ENCODE measurements at regions not wholly inside any gene's neighbourhood (a gene's known extent, or its start where the extent isn't known, plus 50 kb on each side); places are given as distances from the start of the nearest gene placed in this dataset.
"Not testable (repeated sequence)": the region's sequence is repeated elsewhere in the genome, so short reads cannot be mapped to it uniquely, and the experiment has no call there.

DNA sequence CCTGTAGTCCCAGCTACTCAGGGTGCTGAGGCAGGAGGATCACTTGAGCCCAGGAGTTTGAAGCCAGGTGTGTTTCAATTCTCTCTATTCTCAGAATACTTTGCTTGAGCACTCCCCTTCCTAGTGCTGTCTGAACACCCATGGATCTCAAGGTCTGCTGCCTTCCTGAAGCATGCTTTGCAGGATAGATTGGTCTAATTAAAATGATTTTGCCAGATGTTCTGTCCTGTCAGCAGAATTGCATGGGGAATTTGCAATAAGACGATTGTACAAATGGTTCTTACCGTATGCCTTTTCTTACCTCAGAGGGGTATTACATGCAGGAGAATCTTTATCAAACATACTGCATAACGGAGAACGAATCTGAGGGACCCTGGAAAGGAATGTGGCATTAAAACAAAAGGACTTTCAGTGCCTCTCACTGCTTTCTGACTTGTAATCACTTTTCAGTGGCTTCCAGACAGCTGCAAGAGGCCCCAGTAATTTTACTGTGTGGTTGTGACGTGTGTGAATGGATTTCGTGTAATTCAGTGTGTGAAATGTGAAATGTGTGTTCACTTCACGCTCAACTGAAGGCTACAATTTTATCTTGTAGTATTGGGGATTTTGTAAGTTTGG lies 587.2 kb upstream of the SEMA6A start:
- no peak for DNase-seq (ENCODE audit: low read depth, low spot score)

DNA sequence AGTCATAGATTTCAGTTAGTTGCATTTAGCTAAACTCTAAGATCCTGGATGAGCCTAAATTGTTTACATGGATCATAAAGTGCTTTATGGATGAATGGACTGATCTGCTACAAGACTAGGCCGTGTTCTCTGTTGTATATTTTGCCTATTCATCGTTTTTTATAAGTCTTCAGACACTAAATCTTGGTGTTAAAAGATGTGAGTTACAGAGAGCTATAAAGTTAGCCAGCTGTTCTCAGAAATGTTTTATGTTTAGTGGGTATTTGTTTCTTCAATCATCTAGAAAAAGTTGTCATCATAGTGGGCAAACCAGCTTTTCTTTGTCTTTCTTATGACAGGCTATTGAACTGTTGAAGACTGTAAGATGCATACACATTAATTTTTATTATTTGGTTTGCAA lies 585.8 kb upstream of the SEMA6A start:
- no peak for DNase-seq (ENCODE audit: low read depth, low spot score)

DNA sequence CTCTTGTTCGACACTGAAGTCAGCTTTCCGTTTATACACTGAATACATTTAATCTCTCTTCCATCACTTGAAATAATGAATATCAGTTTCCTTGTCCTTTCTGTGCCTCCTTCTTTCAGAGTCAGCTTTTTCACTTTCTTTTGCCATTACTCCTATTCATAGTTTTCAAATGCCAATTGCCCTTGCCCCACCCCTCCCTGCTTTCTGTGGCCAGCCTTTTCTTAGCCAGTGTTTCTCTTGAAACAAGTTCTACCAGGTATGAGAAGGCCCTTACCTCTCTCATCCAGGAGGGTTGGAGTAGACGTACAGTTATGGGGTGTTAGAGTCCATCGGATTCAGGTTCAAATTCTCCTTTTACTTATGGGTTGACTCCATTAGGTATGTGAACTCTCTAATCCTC lies 574.7 kb upstream of the SEMA6A start:
- DNase-seq (ENCODE audit: low read depth, low spot score) = no peak

DNA sequence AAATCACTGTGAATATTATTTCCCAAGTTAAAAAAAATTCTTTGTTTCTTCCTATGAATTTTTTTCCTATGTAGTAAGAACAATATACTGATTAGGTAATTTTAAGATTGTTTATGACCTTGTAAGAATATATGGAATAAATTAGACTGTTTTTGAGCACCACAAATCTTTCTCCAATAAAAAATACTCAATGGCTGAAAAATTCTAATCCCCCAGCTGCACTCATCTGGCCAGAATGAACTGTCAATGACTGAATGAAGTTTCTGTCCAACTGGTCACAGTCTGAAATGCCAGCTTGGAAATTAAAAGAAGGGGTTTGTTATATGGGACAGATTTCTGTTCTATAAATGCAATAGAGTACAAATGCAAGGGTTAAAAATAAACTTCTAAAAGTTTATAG lies 569.5 kb upstream of the SEMA6A start:
- DNase-seq (ENCODE audit: low read depth, low spot score) = no peak

DNA sequence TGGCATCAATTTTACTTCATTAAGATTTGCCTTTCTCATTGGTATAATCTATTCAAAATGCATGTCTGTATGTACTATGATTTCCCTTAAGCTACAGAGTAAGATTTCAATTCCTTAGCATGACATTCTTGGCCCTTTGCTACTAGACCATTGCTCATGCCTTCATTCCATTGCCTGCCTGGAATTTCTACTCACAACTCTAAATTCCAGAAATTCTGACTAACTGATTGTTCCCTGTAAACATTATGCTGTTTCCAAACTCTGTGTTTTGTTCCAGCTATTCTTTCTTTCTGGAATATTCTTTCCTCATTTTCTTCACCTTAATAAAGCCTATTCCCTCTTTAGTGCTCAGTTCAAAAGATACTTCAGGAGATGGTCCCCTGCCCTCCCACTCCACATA lies 568.8 kb upstream of the SEMA6A start:
- no peak for DNase-seq (ENCODE audit: low read depth, low spot score)

DNA sequence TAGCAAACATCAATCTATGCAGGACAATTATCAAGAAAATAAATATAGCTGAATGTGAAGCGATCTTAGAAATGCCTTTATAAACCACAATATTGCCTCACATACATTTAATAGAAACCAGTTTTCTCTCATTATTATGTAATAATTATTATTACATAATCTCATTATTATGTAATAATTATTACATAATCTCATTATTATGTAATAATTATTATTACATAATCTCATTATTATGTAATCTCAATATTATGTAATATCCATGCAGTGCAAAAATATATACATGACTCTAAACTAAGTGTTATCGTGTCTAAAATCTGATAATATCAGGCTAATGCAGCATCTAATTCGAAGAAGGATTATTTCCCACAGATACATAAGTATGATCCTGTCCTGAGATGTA lies 563.9 kb upstream of the SEMA6A start:
- DNase-seq (ENCODE audit: low read depth, low spot score) = no peak

DNA sequence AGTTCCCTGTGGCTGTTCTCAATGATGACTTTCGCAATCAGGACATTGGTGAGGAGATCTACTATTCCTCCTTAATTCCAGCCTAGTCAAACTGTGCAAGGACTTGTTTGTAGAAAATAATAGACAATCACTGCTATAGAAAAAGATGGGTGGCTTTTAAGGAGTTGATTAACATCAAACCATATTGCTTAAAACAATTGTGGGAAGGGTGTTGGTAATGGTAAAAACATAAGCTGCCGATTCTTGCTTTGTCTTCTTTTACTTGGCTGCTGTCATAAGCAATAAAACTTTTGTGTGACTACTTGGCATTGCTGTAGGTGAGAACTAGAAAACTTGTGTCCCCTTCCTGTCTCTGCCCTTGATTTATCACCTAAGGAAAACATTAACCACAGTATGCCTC lies 561.2 kb upstream of the SEMA6A start:
- DNase-seq (ENCODE audit: low read depth, low spot score) = no peak

DNA sequence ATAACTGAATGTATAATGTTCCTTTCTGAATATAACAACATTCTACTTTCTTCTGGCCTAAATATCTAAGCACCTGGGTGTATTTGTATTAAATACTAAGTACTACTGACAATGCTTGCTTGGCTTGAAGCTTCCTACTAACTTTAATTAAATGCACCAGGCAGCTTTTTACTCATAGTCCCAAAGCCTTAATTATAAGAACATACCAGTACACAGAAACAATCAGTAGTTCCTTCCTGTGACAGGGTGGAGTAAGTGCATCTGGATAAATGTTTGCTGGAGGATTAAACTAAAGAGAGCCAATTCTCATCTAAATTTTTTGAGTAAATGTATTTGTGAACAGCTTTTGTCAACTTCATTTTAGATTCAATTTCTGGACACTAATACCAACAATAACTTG lies 558.6 kb upstream of the SEMA6A start:
- no peak for DNase-seq (ENCODE audit: low read depth, low spot score)

DNA sequence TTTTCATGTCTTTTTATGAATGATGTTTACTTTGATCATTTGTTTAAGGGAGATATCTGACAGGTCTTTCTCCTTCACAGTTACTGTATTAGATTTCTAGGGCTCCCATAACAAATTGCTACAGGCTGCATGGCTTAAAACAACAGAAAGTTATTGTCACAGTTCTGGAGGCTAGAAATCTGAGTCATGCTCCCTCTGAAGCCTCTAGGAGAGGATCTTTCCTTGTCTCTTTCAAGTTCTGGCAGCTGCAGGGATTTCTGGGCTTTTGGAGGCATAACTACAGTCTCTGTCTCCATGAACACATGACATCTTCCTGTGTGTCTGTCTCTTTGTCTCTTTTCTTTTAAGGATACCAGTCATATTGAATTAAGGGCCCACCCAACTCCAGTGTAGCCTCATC lies 557.3 kb upstream of the SEMA6A start:
- DNase-seq (ENCODE audit: low read depth, low spot score) = no peak

DNA sequence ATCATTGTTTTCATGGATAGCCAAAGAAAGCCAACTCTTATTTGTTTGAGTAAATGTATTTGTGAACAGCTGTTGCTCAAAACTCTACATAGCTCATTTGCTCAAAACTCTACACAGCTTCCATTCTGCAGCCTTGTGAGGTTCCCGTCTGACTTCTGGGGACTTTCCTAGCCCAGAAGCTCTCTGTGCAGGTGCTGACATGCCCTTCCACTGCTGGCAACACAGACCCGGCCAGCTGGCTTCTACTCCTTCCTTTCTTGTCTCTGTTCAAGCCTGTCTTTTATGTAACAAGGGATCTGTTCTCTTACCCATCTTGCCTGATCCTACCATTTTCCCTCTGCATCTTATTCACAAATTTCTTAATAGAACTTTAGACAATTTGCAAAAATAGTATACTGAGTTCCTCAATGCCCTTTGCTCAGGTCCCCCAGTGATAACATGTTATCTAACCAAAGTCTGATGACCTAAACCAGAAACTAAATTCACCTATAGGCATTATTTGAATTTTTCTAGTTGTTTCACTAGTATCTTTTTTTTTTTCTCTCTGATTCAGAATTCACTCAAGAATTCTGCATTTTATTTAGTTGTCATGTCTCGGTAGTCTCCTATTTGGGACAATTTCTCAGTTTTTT lies 556.5 kb upstream of the SEMA6A start:
- no peak for DNase-seq (ENCODE audit: low read depth, low spot score)

DNA sequence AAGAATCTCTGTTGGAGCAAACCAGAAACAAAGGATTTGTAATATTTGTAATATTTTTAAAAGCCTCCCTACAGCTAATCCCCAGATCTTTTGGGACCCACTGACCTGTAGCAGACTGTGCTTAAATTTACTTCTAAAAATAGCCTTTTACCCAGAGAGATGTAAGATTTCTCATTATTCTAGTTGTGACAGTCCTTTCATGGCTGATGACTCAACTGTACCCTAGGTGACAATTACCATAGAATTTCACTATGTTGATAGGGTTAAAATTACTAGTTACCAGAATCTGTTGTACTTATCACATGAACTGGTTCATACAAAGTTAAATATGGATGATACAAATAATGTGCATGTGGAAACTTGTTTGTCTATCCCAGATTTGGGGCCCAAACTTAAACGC lies 543.9 kb upstream of the SEMA6A start:
- DNase-seq (ENCODE audit: low read depth, low spot score) = no peak

DNA sequence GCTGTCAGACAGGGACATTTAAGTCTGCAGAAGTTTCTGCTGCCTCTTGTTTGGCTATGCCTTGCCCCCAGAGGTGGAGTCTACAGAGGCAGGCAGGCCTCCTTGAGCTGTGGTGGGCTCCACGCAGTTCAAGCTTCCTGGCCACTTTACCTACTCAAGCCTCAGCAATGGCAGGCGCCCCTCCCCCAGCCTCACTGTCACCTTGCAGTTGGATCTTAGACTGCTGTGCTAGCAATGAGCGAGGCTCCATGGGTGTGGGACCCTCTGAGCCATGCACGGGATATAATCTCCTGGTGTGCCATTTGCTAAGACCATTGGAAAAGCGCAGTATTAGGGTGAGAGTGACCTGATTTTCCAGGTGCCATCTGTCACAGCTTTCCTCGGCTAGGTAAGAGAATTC lies 542.7 kb upstream of the SEMA6A start:
- not testable (repeated sequence) for DNase-seq (ENCODE audit: low read depth, low spot score)

DNA sequence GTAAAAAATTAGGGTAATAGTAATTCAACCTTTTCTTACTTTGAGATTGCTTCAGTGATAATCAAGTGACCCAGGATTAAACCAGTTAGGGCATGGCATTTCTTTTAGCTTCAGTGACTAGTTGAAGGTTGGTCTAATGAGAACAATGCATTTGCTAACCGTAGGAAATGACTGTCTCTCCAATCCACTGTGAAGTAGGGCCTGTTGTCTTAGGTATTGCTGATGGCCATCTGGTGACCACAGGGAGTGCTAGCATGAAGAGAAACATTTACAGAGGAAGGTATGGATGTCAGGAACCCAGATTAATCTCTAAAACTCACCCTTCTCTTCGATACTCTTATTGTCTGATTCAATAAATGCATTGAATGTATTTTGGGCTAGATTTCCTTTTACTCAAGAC lies 535.9 kb upstream of the SEMA6A start:
- DNase-seq (ENCODE audit: low read depth, low spot score) = no peak

DNA sequence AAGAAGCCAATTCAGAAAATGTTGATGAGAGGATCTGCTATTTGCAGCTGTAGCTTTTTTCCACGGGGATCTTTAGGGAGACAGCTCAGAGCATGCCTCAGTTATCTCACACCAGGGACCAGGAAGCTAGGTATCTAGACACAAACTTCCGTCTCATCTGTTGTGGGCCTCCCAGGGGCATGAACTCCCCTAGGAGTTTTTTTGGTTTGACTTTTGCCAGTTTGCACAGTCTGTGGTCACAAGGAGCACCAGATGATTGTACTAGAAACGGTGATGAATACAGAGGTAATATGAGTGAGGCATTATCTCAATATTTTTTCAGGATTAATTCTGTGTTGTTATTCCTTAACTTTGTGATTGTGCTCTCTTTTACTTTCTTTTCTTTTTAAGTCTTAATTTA lies 533.2 kb upstream of the SEMA6A start:
- no peak for DNase-seq (ENCODE audit: low read depth, low spot score)

DNA sequence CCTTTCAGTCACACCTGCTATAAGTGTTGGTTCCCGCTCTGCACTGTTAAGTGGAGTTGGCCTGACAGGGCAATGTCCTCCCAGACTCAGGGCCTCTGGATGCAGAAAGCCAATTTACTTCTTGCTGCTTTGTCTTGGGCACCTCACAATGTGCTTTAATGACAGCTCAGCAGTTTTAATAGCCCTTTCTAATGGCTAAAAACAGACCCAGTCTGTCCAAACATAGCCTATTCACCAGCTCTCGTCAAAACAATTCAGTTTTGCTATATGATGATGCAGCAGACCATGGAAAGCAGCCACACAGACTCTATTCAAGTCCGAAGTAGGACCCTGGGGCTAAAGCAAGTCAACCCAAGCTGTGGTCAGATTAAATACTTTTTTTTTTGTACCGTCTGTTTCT lies 529.1 kb upstream of the SEMA6A start:
- peak; percentile 65 for DNase-seq (ENCODE audit: low read depth, low spot score)

DNA sequence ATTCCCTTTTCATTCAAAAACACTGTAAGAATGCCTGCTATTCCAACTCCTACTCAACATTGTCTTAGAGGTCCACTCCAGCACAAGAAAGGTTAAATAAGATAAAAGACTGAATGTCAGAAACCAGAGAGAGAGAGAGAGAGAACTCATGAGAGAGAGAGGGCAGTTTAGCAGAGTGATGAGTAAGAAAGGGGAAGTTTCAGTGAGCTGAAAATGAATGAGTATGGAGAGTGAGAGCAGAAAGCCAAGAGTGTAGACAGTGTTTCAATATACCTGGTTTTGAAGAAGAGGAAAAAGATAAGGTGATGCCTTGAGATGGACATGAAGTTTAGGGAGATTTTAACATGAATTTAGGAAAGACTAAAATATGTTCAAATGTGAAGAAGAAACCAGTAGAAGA lies 528.0 kb upstream of the SEMA6A start:
- no peak for DNase-seq (ENCODE audit: low read depth, low spot score)

DNA sequence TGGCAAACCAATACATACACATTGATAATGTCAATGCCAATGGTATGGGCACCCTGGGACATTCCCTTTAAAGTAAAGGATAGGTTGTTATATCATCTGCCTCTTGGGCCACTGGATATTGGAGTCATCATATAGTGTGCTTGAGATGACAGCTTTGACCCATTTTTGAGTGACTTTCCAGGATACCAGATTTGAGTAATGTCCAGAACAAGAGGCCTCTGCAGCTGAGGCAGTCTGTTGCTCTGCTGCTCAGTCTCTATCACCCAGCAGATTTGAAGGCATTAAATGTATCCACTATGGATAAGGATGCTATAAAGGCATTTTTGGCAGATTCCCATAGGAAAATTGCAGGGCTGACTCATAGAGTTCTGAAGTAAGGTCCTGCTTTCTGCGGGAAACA lies 525.6 kb upstream of the SEMA6A start:
- no peak for DNase-seq (ENCODE audit: low read depth, low spot score)

DNA sequence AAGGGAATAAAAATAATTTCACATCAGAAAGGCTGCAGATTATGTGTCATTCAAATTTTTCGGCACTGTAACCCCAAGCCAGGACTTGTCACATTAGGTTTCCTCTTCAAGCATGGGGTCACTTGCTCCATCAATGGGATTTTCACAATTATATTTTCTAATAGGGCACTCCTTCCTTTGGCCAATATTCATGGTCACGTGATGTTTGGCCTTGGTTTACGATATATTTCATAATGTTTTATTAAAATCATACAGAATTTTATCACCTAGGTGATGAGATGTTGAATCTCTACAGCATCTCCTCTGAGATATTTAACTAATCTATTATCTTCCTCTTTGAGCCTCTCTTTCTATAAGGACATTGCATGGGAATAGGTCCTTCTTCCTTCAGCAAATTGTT lies 523.5 kb upstream of the SEMA6A start:
- DNase-seq (ENCODE audit: low read depth, low spot score) = no peak

DNA sequence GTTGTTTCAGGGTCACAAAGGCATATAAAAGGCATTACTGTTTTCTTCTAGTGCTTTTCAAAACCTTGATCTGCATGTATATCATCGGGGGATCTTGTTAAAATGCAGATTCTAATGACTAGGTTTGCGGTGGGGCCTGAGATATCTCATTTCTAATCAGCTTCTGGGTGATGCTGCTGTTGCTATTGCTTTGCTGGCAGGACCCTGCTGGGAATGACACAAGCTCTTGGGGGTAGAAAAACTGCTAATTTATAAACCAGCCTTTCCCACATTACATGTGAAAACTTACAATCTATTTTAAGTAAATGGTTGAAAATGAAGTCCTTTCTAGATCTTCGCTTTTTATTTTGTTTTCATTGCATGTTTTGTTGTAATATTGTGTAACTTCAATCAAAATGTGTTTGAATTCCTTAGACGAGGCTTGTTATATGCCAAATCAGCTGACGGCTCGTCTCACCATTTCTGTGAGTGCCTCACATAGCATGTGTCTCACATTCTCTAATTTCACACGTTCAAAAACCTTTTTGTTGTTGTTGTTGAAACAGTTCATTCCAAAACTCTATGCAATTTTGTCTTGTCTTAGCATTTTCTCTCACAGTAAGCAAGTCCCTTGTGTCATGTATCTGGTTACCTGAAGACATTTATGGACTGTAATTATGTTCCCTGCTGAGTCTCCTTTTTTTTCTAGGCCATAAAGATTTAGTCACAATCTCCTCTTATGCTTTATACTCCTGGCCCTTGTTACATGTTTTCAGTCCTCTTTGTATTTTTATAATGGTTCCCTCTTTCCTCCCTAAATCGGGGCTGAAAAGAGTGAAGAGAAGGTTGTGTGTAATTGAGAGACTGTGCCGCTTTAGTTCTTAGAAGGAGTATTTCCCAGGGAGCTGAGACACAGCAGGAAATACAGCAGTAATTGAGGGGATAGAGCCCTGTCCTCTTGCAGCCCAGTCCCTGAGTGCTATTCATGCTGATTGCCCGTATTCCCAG lies 521.0 kb upstream of the SEMA6A start:
- peak; percentile 33 for DNase-seq (ENCODE audit: low read depth, low spot score)

DNA sequence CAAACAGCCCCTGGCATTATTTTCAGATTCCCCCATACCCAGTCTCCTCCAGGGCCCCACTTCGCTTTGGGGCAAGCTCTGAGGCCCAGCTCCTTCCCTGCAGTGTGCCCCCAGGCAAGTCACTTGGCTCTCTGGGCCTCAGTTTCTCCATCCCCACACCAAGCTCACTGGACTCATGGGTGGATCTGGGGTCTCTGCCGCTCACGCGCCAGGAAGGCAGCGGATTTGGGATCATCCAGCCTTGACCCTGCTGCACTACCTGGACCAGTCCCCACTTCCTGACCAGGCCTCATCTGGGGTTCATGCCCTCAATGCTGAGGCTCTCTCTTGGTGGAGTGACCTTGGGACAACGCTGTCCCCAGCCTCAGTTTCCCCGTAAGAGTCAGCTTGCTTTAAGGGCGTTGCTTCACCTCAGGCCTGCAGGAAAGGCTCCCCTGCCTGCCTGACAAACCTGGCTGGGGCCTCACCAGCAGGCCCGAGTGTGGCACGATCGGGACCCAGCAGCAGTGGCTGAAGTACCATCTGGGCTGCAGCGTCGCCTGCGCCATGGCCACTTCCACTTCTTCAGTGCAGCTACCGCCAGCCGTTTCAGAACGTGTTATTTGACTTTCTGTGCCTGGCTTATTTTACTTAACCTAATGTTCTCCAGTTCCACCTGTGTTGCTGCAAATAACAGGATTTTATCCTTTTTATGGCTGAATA lies 519.6 kb upstream of the SEMA6A start:
- DNase-seq (ENCODE audit: low read depth, low spot score) = no peak

DNA sequence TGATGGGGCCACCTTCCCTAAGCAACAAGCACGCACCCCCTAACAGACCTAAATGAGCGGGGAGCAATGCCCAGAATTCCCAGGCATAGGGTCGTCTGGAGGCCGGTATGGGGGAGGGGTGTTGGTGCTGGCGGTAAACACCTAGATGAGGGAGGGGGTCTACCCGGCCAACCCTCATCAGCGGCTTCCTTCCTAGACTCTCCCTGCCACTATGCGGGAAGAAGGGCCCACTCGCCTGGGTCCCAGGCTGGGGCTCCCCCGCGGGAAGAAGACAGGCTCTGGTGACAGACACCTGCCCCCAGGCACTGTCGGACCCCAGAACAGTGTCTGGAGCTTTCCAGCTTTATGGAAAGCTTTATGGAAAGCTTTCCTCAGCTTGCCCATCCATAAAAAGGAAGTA lies 519.0 kb upstream of the SEMA6A start:
- DNase-seq (ENCODE audit: low read depth, low spot score) = no peak

DNA sequence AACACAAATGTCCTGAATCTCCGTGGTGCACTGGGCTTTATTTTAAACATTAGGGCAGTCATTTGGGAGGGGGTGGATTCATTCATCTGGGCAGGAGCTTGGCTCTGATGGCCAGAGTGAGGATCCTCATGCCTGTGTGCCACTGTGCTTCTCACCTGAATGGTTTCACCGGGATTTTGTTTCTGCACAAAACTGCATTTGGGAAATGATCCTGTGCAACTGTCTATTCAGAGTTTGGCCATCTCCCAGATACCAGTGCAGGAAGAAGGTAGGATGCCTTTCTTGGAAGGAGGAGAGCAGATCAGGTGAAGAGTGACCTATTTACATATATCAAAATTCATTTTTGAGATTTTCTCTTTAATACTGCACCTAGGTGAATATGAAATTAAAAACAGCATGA lies 514.4 kb upstream of the SEMA6A start:
- DNase-seq (ENCODE audit: low read depth, low spot score) = no peak

Data from ELF-1 (cell line).